Fibroblast of skin of abdomen (primary cell): ENCODE measurements at regions not wholly inside any gene's neighbourhood (a gene's known extent, or its start where the extent isn't known, plus 50 kb on each side); places are given as distances from the start of the nearest gene placed in this dataset.
"Not testable (repeated sequence)": the region's sequence is repeated elsewhere in the genome, so short reads cannot be mapped to it uniquely, and the experiment has no call there.

Experiments
- DNase-seq: peaks from one replicate; pipeline ENCODE4 v3.0.0-alpha.2; 2013

- no peak for DNase-seq
Observed at GRCh38 chr12:131250028-131250950, 296.6 kb downstream of the ADGRD1 start.

GRCh38 chr12:131250951-131251315 is 297.2 kb downstream of the ADGRD1 start:
- DNase-seq = no peak

GRCh38 chr12:131251336-131252101 is 297.8 kb downstream of the ADGRD1 start:
- DNase-seq = no peak

GRCh38 chr12:131253376-131254026 is 299.8 kb downstream of the ADGRD1 start:
- DNase-seq = no peak

- DNase-seq = no peak
Observed at GRCh38 chr12:131254374-131254773, 300.7 kb downstream of the ADGRD1 start.

- no peak for DNase-seq
Observed at GRCh38 chr12:131258398-131258797, 304.7 kb downstream of the ADGRD1 start.

- no peak for DNase-seq
Observed at GRCh38 chr12:131260251-131260905, 306.7 kb downstream of the ADGRD1 start.

GRCh38 chr12:131260954-131261353 is 307.2 kb downstream of the ADGRD1 start:
- no peak for DNase-seq

GRCh38 chr12:131261906-131262305 is 308.2 kb downstream of the ADGRD1 start:
- no peak for DNase-seq

GRCh38 chr12:131263626-131264025 is 309.9 kb downstream of the ADGRD1 start:
- DNase-seq = no peak

- DNase-seq = no peak
Observed at GRCh38 chr12:131264635-131265034, 310.9 kb downstream of the ADGRD1 start.

- no peak for DNase-seq
Observed at GRCh38 chr12:131266591-131267467, 313.1 kb downstream of the ADGRD1 start.

- no peak for DNase-seq
Observed at GRCh38 chr12:131267576-131267975, 313.9 kb downstream of the ADGRD1 start.

- DNase-seq = not testable (repeated sequence)
Observed at GRCh38 chr12:131268123-131268522, 314.4 kb downstream of the ADGRD1 start.

GRCh38 chr12:131268571-131268970 is 314.9 kb downstream of the ADGRD1 start:
- not testable (repeated sequence) for DNase-seq

- DNase-seq = no peak
Observed at GRCh38 chr12:131269551-131269950, 315.8 kb downstream of the ADGRD1 start.

GRCh38 chr12:131269977-131270376 is 316.3 kb downstream of the ADGRD1 start:
- not testable (repeated sequence) for DNase-seq

- no peak for DNase-seq
Observed at GRCh38 chr12:131271724-131272123, 318.0 kb downstream of the ADGRD1 start.

- not testable (repeated sequence) for DNase-seq
Observed at GRCh38 chr12:131272283-131272814, 318.6 kb downstream of the ADGRD1 start.

- DNase-seq = no peak
Observed at GRCh38 chr12:131273291-131273845, 319.7 kb downstream of the ADGRD1 start.

- DNase-seq = no peak
Observed at GRCh38 chr12:131274061-131274460, 320.4 kb downstream of the ADGRD1 start.
